BLaER1 treated with 17β-estradiol and CSF1 and Interleukin-3, amounts not matched to agents 10 nM and 100 nM (cell line): ENCODE measurements at regions not wholly inside any gene's neighbourhood (a gene's known extent, or its start where the extent isn't known, plus 50 kb on each side); places are given as distances from the start of the nearest gene placed in this dataset.

Experiments
- H3K27ac ChIP-seq, 11 experiments: shearing (Covaris generic); formaldehyde crosslinking; 2 replicates each; pipeline ENCODE4 v1.8.1; 2022
- H3K27me3 ChIP-seq, 11 experiments: shearing (Covaris generic); formaldehyde crosslinking; 2 replicates each; pipeline ENCODE4 v1.8.1; 2022
- H3K36me3 ChIP-seq, 11 experiments: shearing (Covaris generic); formaldehyde crosslinking; 2 replicates each; pipeline ENCODE4 v1.8.1; 2022
- H3K4me1 ChIP-seq, 10 experiments: shearing (Covaris generic); formaldehyde crosslinking; 2 replicates each; pipeline ENCODE4 v1.8.1; 2022
- H3K4me2 ChIP-seq, 11 experiments: shearing (Covaris generic); formaldehyde crosslinking; 2 replicates each; pipeline ENCODE4 v1.8.1; 2022
- H3K4me3 ChIP-seq, 10 experiments: shearing (Covaris generic); formaldehyde crosslinking; 2 replicates each; pipeline ENCODE4 v1.8.1; 2022
- H3K9ac ChIP-seq, 11 experiments: shearing (Covaris generic); formaldehyde crosslinking; 2 replicates each; pipeline ENCODE4 v1.8.1; 2022
- H3K9me3 ChIP-seq, 11 experiments: shearing (Covaris generic); formaldehyde crosslinking; replicated peaks in 1 of 11; 2 replicates each; pipeline ENCODE4 v1.8.1; 2022
- H4K20me1 ChIP-seq, 11 experiments: shearing (Covaris generic); formaldehyde crosslinking; 2 replicates each; pipeline ENCODE4 v1.8.1; 2022
- Cebpa-rat ChIP-seq, 11 experiments: shearing (Covaris generic); IDR thresholded peaks; 2 replicates each; pipeline ENCODE4 v1.8.1; 2022

DNA sequence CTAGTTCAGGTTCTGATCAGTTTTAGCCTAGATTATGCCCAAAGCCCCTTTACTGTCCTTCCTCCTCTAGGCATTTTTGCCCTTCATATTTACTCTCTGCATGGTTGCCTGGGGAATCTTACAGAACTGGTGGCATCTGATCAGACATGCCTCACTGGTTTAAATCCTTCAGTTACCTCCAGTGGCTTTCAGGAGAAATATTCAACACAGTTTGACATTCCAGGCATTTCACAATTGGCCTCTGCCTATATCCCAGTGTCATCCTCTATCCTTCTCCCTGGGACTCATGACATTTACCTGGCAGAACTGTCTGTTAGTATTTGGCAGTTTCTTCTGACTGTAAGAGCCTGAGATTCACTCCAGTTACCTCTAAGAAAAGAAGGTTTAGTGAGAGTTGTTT lies 152.9 kb upstream of the MEIS1 start:
- H3K27me3 ChIP-seq, result no peaks in the 10 kb centered on the region
- H3K4me3 ChIP-seq, result no peak overlapping the region
- no peaks in the 10 kb centered on the region for H4K20me1 ChIP-seq
- no peak overlapping the region for H3K27ac ChIP-seq
- no peak overlapping the region for H3K4me2 ChIP-seq
- no peak for TF ChIP-seq Cebpa-rat (IDR thresholded peaks at IDR 0.05)
- no peaks in the 10 kb centered on the region for H3K4me1 ChIP-seq
- no peak overlapping the region for H3K9ac ChIP-seq
- H3K9me3 ChIP-seq, result no peaks in the 10 kb centered on the region
- H3K36me3 ChIP-seq, result no peaks in the 10 kb centered on the region

GRCh38 chr2:66279024-66279423 lies 155.9 kb upstream of the MEIS1 start:
- no peak for TF ChIP-seq Cebpa-rat (IDR thresholded peaks at IDR 0.05)
- H4K20me1 ChIP-seq, result no peaks in the 10 kb centered on the region
- no peak overlapping the region for H3K4me2 ChIP-seq
- peaks cover 0 to 7% (median 6%) of the 10 kb centered on the region in 10 experiments; a peak in 14 of 20 replicates for H3K4me1 ChIP-seq
- no peak overlapping the region for H3K27ac ChIP-seq
- H3K4me3 ChIP-seq, result no peak overlapping the region
- H3K9me3 ChIP-seq, result no peaks in the 10 kb centered on the region
- no peak overlapping the region for H3K9ac ChIP-seq
- H3K27me3 ChIP-seq, result no peaks in the 10 kb centered on the region
- no peaks in the 10 kb centered on the region for H3K36me3 ChIP-seq

GRCh38 chr2:66275984-66276383 lies 158.9 kb upstream of the MEIS1 start:
- Histone ChIP-seq H4K20me1 (no peaks in the 10 kb centered on the region), H3K27me3 (no peaks in the 10 kb centered on the region), H3K4me3 (no peak overlapping the region), H3K4me2 (no peak overlapping the region), H3K27ac (no peak overlapping the region), H3K9ac (no peak overlapping the region), H3K4me1 (peaks cover 0 to 13% (median 11%) of the 10 kb centered on the region in 10 experiments; a peak in 14 of 20 replicates), H3K36me3 (no peaks in the 10 kb centered on the region), H3K9me3 (no peaks in the 10 kb centered on the region)
- no peak for TF ChIP-seq Cebpa-rat (IDR thresholded peaks at IDR 0.05)

GRCh38 chr2:66273933-66274490 lies 160.9 kb upstream of the MEIS1 start:
- H3K27ac ChIP-seq, result no peak overlapping the region
- no peaks in the 10 kb centered on the region for H3K36me3 ChIP-seq
- no peaks in the 10 kb centered on the region for H3K27me3 ChIP-seq
- no peak for TF ChIP-seq Cebpa-rat (IDR thresholded peaks at IDR 0.05)
- no peaks in the 10 kb centered on the region for H4K20me1 ChIP-seq
- no peaks in the 10 kb centered on the region for H3K9me3 ChIP-seq
- peaks cover 0 to 13% (median 11%) of the 10 kb centered on the region in 10 experiments; a peak in 14 of 20 replicates for H3K4me1 ChIP-seq
- H3K9ac ChIP-seq, result no peak overlapping the region
- no peak overlapping the region for H3K4me3 ChIP-seq
- peak overlapping the region in 10 of 11 experiments; percentile 4 to 72 (median 48); a peak in 17 of 22 replicates for H3K4me2 ChIP-seq

- no peaks in the 10 kb centered on the region for H3K9me3 ChIP-seq
- no peaks in the 10 kb centered on the region for H3K36me3 ChIP-seq
- peaks cover 0 to 13% (median 11%) of the 10 kb centered on the region in 10 experiments; a peak in 14 of 20 replicates for H3K4me1 ChIP-seq
- no peaks in the 10 kb centered on the region for H3K27me3 ChIP-seq
- no peak overlapping the region for H3K4me3 ChIP-seq
- H3K27ac ChIP-seq, result no peak overlapping the region
- TF ChIP-seq Cebpa-rat (IDR thresholded peaks at IDR 0.05), result no peak
- no peak overlapping the region for H3K4me2 ChIP-seq
- H4K20me1 ChIP-seq, result no peaks in the 10 kb centered on the region
- no peak overlapping the region for H3K9ac ChIP-seq
These were observed 162.2 kb upstream of the MEIS1 start for GRCh38 chr2:66272751-66273150.

DNA sequence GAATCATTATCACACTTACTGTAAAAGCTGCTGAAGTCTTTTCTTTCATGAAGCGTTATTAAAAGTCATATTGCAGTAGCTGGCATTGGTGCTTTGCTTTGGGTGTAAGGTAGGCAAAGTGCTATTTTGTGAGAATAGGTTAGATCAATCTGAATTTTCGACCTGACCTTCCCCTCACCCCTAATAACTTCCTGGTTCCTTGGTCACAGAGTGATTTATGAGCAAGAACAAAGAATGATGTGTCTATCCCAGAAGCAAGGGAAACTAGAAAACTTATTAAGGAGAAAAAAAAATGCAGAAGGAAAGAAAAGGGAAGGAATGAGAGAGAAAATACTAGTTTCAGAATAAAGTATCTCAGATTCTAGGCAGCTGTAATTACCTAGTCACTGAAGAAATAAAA lies 163.1 kb upstream of the MEIS1 start:
- no peak overlapping the region for H3K9ac ChIP-seq
- peaks cover 0 to 13% (median 11%) of the 10 kb centered on the region in 10 experiments; a peak in 14 of 20 replicates for H3K4me1 ChIP-seq
- H4K20me1 ChIP-seq, result no peaks in the 10 kb centered on the region
- no peaks in the 10 kb centered on the region for H3K27me3 ChIP-seq
- H3K4me2 ChIP-seq, result no peak overlapping the region
- no peaks in the 10 kb centered on the region for H3K36me3 ChIP-seq
- H3K9me3 ChIP-seq, result no peaks in the 10 kb centered on the region
- TF ChIP-seq Cebpa-rat (IDR thresholded peaks at IDR 0.05), result no peak
- no peak overlapping the region for H3K27ac ChIP-seq
- no peak overlapping the region for H3K4me3 ChIP-seq

GRCh38 chr2:66270247-66270646 lies 164.7 kb upstream of the MEIS1 start:
- Histone ChIP-seq H3K36me3 (no peaks in the 10 kb centered on the region), H3K4me3 (no peak overlapping the region), H3K9ac (no peak overlapping the region), H3K9me3 (no peaks in the 10 kb centered on the region), H4K20me1 (no peaks in the 10 kb centered on the region), H3K27me3 (no peaks in the 10 kb centered on the region), H3K4me2 (no peak overlapping the region), H3K27ac (no peak overlapping the region), H3K4me1 (peaks cover 0 to 13% (median 11%) of the 10 kb centered on the region in 10 experiments; a peak in 14 of 20 replicates)
- no peak for TF ChIP-seq Cebpa-rat (IDR thresholded peaks at IDR 0.05)

DNA sequence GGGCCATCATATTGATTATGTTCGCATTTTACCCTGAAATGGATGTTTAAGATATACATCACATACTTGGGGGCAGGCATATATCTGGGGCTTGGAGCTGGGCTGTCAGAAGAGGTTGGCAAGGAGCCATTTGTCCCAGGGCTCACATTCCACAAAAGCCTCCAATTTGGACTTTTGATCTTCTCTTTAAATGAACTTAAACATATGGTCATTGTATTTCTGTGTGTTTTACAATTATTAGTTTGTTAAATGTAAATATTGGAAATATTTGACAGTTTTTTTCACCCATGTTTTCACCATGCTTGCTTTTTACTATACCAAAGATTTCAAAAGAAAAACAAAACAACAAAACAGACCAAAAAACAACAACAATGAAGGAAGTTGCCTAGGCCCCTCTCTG lies 165.8 kb upstream of the MEIS1 start:
- Histone ChIP-seq H3K9me3 (no peaks in the 10 kb centered on the region), H3K4me2 (no peak overlapping the region), H3K36me3 (no peaks in the 10 kb centered on the region), H3K27ac (no peak overlapping the region), H3K4me3 (no peak overlapping the region), H4K20me1 (no peaks in the 10 kb centered on the region), H3K9ac (no peak overlapping the region), H3K4me1 (peaks cover 0 to 8% (median 7%) of the 10 kb centered on the region in 10 experiments; a peak in 14 of 20 replicates), H3K27me3 (no peaks in the 10 kb centered on the region)
- no peak for TF ChIP-seq Cebpa-rat (IDR thresholded peaks at IDR 0.05)

- Histone ChIP-seq H3K36me3 (no peaks in the 10 kb centered on the region), H4K20me1 (no peaks in the 10 kb centered on the region), H3K27ac (no peak overlapping the region), H3K4me1 (peaks cover 0 to 4% (median 3%) of the 10 kb centered on the region in 10 experiments; a peak in 14 of 20 replicates), H3K9ac (no peak overlapping the region), H3K4me3 (no peak overlapping the region), H3K4me2 (no peak overlapping the region), H3K27me3 (no peaks in the 10 kb centered on the region), H3K9me3 (no peaks in the 10 kb centered on the region)
- no peak for TF ChIP-seq Cebpa-rat (IDR thresholded peaks at IDR 0.05)
These were observed 166.2 kb upstream of the MEIS1 start for GRCh38 chr2:66268756-66269155.

DNA sequence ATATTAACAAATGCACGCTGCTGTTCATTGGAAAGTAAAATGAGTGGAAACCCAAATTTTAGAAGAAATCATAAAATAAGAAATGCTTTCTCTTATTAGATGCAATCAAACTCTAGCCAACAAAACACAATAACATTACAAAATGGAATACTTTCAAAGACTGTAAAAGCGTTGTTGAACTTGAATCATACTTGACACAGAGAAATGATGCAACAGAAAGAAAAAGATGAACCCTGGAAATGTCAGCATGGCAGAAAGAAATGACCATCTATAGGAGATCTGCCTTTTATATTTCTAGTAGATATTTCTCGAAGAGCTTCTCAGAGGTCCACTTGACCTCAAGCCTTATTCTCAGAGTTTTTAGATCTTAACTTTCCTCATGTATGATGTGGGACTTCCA lies 170.6 kb upstream of the MEIS1 start:
- no peak for TF ChIP-seq Cebpa-rat (IDR thresholded peaks at IDR 0.05)
- Histone ChIP-seq H3K4me2 (no peak overlapping the region), H3K9ac (no peak overlapping the region)

More for the DNA sequence above, 170.6 kb upstream of the MEIS1 start:
- H3K9me3 ChIP-seq, result no peaks in the 10 kb centered on the region
- H3K4me1 ChIP-seq, result no peaks in the 10 kb centered on the region
- H3K27ac ChIP-seq, result no peak overlapping the region
- no peaks in the 10 kb centered on the region for H3K36me3 ChIP-seq
- no peak overlapping the region for H3K4me3 ChIP-seq
- no peaks in the 10 kb centered on the region for H3K27me3 ChIP-seq
- no peaks in the 10 kb centered on the region for H4K20me1 ChIP-seq
